Activated T-cell treated with anti-CD3 and anti-CD28 coated beads for 4 hours (primary cell): ENCODE measurements at regions not wholly inside any gene's neighbourhood (a gene's known extent, or its start where the extent isn't known, plus 50 kb on each side); places are given as distances from the start of the nearest gene placed in this dataset.
"Not testable (repeated sequence)": the region's sequence is repeated elsewhere in the genome, so short reads cannot be mapped to it uniquely, and the experiment has no call there.

Experiments used
- DNase-seq: peaks from one replicate; pipeline ENCODE4 v3.0.0-alpha.2; 2020

DNA sequence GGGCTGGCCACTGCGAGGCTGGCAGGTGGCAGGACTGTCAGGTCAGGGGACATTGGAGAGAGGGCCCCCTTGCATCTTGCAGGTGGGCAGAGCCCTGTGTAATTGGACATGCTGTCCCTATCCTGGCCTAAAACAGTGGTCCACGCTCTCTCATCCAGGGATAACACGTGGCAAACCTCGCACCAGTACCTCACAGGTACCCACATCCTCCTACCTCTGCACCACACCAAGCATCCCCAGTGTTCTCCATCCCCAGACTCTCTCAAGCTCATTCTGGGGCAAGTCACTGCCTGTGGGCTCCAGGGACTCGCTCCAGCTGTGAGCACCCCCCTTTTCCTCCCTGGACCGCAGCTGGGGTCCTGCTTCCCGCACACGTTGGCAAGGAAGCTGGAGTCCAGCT lies 212.3 kb upstream of the LRRC61 start:
- not testable (repeated sequence) for DNase-seq

DNA sequence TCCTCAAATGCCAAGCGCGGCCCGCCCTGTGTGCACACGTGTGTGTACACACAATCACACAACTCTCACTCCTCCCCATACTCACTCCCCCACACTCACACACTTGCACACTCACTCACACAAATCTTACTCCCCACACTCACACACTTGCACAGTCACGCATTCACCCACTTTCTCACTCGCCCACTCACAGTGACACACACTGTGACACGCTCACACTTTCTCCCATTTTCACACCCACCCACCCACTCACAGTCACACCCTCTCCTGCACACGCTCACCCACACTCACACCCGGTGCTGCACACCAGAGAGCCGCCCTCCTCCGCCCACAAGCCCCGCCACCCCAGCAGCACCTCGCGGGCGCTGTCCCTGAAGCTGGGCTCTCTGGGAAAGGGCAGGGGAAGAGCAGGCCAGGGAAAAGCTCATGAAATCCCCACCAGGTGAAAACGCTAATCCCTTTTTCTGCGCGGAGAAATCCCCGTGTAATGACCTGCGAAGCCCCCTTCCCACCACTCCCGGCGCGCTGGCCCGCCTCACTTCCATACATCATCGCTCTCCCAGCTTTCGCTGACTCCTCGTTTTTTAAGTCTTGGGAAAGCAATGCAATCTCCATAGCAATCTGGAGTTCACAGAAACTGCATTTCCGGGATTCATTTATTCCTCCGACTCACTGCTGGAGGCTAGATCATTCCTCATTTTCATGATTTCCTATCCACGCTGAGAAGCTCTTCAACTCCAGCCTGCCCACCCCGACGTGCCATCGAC lies 211.6 kb upstream of the LRRC61 start:
- not testable (repeated sequence) for DNase-seq

DNA sequence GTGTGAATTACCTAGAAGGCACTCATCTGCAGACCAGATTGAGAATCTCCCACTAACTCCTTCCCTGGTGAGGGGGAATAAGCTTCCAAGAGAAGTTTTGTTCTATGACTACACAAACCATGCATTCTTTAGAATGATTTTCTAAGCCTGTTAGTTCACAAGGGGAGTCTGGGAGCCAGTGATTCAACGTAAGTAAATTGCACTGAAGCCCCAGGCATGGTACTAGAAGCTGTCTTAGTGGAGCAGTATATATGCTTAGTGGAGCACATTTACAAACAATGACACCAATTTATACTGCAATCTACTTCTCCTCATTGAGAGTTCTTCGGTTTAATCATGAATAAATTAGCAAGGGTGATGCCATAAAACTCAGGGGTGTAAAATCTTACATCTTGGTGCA lies 209.9 kb upstream of the LRRC61 start:
- DNase-seq = not testable (repeated sequence)

DNA sequence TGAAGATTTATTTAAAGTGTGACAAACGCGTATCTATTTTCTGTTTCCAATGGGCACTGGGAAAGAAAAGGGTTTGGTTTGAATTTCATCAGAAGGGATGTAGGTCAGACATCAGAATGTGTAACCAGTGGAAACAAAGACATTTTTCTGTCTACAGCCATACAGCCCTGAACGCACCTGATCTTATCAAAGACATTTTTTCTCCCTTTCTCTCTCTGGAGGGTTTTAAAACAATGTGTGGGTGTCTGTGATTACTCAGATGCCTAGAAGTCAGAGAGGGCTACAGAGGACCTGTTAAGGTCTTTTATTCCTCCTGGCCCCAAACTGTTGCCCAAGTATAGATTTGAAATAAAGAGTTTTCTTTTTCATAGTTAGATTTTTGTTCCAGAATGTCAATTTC lies 208.6 kb upstream of the LRRC61 start:
- DNase-seq = not testable (repeated sequence)

DNA sequence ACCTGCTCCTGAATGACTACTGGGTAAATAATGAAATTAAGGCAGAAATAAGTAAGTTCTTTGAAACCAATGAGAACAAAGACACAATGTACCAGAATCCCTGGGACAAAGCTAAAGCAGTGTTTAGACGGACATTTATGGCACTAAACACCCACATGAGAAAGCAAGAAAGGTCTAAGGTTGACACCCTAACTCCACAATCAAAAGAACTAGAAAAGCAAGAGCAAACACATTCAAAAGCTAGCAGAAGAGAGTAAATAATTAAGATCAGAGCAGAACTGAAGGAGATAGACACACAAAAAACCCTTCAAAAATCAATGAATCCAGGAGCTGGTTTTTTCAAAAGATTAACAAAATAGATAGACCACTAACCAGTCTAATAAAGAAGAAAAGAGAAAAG lies 203.2 kb upstream of the LRRC61 start:
- DNase-seq = not testable (repeated sequence)

DNA sequence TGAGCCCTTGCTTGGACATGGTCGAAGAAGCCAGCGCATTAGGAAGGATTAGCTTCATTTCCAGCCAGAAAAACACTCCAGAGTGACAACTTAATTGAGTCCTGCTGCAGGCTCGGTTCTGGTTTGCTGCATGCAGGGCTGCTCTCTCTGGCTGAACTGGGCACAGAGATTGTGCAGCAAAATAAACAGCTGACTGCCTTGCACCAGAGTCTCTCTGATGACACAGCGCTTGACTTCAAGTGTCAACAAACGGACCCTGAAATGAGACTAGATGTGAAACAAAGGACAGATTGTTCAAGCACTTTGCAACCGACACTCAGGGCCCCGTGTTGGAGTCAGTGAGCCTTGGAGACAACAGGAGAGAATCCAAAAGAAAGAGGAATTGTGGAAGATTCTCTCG lies 197.3 kb upstream of the LRRC61 start:
- not testable (repeated sequence) for DNase-seq

DNA sequence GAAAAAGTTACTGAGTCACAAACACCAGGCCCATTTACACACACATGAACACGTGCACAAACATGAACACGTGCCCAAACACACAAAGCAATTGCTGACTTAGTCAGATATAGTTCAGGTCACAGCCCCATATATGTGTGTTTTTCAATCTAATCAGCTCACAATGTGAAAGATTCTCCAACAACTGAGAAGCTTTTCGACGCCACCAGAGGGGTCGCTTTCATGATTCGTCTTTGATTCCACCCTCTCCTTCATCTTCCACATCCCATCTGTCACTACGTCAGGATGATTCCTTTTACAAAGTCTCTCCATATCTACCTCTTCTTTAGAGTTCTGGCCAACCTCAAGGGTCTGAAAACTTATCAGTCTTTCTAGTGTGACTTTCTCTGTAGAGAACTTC lies 188.7 kb upstream of the LRRC61 start:
- not testable (repeated sequence) for DNase-seq

DNA sequence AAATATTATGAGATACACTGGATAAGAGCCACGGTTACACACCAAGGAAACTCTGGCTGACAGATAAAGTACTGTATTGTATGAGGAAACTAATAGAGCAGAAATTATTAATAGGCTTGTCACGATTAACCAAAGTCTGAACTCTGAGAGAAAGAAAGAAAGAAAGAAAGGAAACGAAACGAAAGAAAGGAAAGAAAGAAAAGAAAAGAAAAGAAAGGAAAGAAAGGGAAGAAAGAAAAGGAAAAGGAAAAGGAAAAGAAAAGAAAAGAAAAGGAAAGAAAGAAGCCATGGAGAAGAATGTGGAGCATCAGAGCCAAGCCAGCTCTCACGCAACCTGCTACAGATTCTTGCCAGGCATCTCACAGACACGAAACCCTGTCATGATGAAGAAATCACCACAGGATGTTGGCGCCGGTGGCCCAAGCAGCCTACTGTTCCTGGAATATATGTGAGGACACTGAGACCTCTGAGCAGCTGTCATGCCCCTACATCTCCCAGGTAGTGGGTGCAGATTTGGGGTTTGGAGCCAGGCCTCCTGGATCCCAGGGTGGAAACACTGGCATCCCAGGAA lies 187.4 kb upstream of the LRRC61 start:
- DNase-seq = not testable (repeated sequence)

DNA sequence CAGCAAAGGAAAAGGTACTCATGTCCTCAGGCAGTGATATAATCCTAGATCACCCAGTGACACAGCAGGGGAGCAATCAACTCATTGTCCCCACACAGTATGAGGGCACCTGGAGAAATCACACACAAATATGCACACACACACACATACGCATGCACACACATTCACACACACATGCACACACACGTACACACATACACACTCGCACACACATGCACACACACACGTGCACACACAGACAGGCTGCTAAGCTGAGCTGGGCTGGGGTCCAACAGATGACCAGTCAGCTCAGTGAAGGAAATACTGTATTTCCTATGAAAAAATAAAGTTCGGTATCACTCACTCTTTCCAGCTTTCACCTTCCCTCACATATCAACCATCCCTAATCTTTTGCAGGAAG lies 183.3 kb upstream of the LRRC61 start:
- not testable (repeated sequence) for DNase-seq

DNA sequence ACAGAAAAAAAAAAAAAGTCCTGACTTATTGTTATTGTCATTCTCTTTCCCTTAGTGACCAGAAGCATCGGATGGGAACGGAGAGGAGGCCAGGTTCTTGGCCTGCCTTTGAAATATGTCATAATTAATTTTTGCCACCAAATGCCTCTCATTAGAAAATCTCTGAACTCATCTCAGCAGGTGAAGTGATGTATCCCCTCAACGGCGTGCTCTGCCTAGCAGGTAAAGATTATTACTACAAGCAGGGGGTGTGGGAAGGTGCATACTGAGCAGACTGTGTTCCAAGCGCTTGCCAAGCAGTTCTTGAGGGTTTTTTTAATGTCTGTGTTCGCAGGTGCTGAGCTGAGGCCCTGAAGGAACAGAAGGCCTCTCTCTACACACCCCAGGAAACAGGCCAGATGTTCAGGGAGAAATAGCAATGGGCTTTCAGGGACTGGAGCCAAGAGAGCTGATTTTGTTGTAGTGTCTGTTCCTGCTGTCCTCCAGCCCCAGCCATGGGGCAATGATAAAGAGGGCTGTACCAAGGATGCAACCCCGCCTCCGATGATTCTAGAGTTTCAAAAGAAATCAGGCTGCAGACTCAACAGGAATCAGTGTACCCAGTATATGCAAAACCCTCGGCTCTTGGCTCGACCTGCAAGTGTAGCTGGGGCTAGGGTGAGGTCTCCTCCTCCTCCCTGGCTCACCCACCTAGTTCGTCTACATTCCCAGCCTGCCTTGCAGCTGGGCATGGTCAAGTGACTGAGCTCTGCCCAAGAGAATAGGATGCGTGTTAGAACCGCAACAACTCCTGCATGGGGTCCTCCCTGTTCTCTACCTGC lies 181.4 kb upstream of the LRRC61 start:
- not testable (repeated sequence) for DNase-seq

DNA sequence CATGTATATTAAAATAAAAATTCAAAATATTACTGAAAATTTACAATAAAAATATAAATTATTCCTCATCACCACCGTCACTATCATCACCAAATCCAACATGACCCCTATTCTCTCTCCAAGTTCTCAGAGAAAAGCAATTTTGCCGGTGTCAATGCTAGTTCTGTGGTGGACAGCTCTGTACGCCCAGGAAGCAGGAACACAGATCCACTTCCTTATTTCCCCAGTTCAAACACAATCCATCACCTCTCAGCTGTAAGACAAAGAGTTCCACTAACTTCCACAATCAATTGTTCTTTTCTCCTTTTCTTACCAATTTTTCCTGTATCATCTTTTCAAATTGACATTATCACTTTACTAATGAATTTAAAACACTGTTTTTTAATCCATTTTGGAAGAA lies 177.0 kb upstream of the LRRC61 start:
- DNase-seq = not testable (repeated sequence)

DNA sequence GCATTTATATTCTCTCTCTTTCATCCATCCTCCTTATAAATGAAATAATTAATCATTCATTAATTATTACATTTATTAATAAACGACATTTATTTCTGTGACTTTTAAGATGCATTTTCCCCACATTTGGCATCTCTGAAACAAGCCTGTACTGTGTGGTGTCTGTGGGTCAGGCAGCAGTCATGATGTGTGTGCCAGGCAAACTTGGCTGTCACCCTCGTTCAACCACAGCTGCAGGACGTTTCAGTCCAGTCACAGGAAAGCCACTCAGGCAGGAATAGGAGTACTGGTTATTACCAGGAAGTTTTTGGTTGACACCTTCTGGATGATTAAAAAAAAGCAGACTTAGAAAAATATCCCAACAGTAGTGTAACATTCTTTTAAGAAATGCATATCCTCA lies 175.6 kb upstream of the LRRC61 start:
- not testable (repeated sequence) for DNase-seq

DNA sequence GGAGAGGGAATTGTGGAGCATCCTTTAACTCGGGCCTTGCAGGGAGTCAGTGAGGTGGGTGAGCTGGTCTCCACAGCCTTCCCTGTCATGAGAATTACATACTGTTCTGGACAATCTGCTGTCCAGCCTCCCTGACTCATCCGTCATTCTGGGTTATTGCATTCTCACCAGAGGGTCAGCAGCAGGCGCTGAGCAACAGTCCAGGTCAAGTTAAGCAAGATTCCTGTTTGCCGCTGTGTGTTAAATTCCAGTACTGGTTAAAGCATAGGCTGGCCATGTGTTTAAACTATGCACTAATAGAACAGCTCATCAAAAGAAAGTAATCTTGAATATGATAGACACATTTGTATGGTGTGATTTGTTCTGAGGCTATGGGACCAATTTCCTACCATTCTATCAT lies 167.1 kb upstream of the LRRC61 start:
- DNase-seq = not testable (repeated sequence)

DNA sequence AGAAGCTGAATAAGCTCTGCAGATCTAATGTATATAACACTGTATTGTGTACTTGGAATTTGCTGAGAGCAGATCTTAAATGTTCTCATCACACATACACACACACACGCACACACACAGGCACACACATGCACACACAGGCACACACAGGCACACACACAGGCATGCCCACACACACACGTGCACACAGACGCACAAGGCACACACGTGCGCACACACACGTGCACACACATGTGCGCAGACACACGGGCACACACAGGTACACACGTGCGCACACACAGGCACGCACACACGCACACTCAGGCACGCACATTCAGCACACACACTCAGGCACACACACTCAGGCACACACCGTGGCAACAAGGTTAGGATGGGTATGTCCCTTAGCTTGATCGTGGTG lies 164.5 kb upstream of the LRRC61 start:
- not testable (repeated sequence) for DNase-seq

DNA sequence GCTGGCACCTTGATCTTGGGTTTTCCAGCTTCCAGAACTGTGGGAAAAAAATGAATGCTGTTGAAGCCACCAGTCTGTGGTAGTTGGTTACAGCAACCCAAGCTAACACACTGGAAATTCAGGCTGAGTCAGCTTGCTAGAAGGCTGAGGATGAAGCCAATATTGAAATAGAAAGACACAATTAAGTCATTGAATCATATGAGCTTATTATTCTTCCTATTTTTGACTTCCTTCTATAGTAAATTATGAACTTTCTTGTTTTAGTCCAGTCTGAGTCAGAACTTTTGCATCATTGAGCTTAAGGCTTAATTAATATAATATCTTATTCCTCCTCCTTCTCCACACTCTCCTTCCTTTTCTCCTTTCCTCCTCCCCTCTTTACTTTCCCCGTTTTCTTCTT lies 153.6 kb upstream of the LRRC61 start:
- DNase-seq = not testable (repeated sequence)

DNA sequence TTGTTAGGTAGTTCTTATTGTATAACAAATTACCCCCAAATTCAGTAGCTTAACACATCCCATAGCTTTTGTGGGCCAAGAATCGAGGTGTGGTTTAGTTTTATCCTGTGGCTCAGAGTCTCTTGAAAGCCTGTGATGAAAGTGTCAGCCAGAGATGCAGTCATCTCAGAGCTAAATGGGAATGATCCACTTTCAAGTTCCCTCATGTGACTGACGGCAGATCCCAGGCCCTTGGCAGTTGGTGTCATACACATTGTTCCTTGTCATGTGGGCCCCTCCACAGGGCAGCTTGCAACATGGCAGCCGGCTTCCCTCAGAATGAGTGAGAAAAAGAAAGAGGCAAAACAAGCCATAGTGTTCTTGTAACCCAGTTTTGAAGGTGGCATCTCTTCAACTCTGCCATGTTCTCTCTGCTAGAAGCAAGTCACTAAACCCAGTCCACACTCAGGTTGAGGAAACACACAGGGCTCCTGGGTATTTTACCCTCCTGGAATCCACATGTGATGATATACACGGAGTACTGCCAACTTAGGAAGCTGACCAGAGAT lies 153.1 kb upstream of the LRRC61 start:
- DNase-seq = not testable (repeated sequence)

DNA sequence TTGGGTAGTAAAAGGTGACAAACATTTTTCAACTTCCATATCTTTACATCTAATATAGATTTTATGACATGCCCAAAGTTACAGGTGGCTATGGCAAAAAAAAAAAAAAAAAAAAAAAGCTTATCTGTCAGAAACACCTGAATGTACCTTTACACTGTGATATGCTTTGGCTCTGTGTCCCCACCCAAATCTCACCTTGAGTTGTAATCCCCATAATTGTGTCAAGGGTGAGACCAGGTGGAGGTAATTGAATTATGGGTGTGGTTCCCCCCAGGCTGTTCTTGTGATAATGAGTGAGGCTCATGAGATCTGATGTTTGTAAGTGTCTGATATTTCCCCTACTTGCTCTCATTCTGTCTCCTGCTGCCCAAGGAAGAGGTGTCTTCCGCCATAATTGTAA lies 139.6 kb upstream of the LRRC61 start:
- DNase-seq = not testable (repeated sequence)

DNA sequence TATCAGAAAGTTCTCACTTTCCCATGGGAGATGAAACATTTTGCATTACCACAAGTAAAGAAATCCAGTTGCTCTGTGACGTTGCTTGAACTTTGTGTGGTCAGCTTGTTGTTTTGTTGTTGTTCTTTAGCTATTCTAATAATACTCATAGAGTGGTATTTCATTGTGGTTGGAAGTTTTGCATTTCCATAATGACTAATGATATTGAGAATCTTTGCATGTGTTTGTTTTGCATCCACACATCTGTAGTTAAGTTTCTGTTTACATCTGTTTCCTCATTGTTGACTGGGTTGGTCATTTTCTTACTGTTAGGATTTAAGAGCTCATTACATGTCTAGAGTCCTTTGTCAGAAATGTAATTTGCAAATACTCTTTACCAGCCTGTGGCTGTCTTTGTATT lies 133.2 kb upstream of the LRRC61 start:
- not testable (repeated sequence) for DNase-seq

DNA sequence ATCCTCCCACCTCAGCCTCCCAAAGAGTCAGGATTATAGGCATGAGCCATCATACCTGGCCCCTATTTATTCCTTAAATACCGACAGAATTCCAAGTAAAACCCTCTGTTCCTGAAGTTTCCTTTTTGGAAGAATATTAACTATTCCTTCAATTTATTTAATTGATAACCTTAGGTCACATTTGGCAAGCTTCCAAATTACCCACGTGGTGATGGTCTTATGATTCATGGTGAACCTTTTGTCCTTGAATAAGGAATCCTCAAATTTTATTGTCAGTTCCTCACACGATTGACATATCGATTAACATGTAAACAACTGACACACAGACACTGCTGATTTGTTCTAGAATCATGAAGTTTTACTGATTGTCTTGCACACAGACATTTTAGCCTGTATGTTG lies 130.6 kb upstream of the LRRC61 start:
- DNase-seq = not testable (repeated sequence)

DNA sequence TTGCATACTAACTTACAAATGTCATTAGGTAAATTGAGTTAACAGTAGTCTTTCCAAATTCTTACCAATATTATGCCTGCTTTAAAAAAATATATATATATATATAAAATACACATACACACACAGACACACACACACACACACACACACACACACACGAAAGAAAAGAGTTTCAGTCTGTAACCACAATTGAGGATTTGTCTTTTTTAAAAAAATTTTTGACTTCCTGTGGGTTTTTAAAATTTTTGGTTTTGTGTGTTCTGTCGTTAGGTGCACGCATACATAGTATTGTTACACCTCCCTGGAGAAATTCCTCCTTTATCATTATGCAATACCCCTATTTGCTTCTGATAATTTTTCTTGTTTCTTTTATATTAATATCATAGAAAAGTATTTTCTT lies 129.3 kb upstream of the LRRC61 start:
- not testable (repeated sequence) for DNase-seq
